Fibroblast of lung (primary cell): ENCODE measurements at regions not wholly inside any gene's neighbourhood (a gene's known extent, or its start where the extent isn't known, plus 50 kb on each side); places are given as distances from the start of the nearest gene placed in this dataset.

Source experiments
- CTCF ChIP-seq, 2 donors: IDR thresholded peaks in 1 of 2; conservative IDR thresholded peaks in 1 of 2; 1 replicate in 1 of 2; 2 replicates in 1 of 2; pipeline ENCODE4 v1.5.1; 2011 to 2012; ENCODE audit warnings: low read length in 2 of 2, control low read depth in 1 of 2, inconsistent platforms in 1 of 2, low read depth in 1 of 2, mild to moderate bottlenecking in 1 of 2
- EZH2 ChIP-seq: IDR thresholded peaks from 2 replicates; pipeline ENCODE4 v1.5.1; 2012; ENCODE audit warnings: low read length, control low read depth, mild to moderate bottlenecking; ENCODE audit errors: missing control alignments

- no peak for TF ChIP-seq CTCF (conservative IDR thresholded peaks at IDR 0.05 in 1 of 2, IDR thresholded peaks at IDR 0.05 in 1 of 2; ENCODE audit: low read depth in 1 of 2, low read length in 2 of 2)
- no peak for TF ChIP-seq EZH2
Measured at GRCh38 chr6:151730496-151730870, 77.0 kb upstream of the ESR1 start.
